GM12873 (cell line): ENCODE measurements at regions not wholly inside any gene's neighbourhood (a gene's known extent, or its start where the extent isn't known, plus 50 kb on each side); places are given as distances from the start of the nearest gene placed in this dataset.

Experiments
- TF ChIP-seq, protein P1 (sequence below): IDR thresholded peaks from 2 replicates; pipeline ENCODE4 v1.5.1; 2012; ENCODE audit warnings: low read depth, mild to moderate bottlenecking, moderate library complexity, low read length, control low read depth; ENCODE audit not compliant: insufficient read depth; ENCODE audit errors: missing control alignments

DNA sequence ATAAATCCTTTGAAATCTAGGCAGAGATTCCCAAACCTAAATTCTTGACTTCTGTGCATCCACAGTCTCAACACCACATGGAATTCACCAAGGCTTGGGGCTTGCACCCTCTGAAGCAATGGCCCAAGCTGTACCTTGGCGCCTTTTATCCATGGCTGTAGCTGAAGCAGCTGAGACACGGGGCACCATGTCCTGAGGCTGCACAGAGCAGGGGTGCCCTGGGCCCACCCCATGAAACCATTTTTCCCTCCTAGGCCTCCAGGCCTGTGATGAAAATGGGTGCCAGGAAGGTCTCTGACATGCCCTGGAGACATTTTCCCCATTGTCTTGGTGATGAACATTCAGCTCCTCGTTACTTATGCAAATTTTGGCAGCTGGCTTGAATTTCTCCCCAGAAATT is 158.6 kb upstream of the NUDT12 start:
- TF ChIP-seq, protein P1, sequence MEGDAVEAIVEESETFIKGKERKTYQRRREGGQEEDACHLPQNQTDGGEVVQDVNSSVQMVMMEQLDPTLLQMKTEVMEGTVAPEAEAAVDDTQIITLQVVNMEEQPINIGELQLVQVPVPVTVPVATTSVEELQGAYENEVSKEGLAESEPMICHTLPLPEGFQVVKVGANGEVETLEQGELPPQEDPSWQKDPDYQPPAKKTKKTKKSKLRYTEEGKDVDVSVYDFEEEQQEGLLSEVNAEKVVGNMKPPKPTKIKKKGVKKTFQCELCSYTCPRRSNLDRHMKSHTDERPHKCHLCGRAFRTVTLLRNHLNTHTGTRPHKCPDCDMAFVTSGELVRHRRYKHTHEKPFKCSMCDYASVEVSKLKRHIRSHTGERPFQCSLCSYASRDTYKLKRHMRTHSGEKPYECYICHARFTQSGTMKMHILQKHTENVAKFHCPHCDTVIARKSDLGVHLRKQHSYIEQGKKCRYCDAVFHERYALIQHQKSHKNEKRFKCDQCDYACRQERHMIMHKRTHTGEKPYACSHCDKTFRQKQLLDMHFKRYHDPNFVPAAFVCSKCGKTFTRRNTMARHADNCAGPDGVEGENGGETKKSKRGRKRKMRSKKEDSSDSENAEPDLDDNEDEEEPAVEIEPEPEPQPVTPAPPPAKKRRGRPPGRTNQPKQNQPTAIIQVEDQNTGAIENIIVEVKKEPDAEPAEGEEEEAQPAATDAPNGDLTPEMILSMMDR = no peak

DNA sequence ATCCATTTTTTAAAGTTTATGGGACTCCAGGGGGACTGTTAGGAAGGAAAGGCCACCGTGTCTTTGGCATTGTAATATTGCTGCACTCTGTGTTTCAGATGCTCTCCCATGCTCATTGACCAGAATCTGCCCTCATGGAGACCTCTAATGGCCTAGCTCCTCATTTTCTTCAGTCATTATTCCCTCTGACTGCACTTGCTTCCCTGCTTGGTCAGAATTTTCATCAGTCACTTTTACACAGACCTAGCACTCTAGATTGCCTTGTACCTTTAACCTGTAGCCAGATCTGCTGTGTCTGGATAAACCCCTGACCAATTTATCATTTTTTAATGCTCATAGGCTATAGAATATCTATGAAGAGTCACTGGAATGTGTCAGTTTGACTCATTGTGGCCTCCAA is 155.5 kb upstream of the NUDT12 start:
- TF ChIP-seq, protein P1 = no peak

DNA sequence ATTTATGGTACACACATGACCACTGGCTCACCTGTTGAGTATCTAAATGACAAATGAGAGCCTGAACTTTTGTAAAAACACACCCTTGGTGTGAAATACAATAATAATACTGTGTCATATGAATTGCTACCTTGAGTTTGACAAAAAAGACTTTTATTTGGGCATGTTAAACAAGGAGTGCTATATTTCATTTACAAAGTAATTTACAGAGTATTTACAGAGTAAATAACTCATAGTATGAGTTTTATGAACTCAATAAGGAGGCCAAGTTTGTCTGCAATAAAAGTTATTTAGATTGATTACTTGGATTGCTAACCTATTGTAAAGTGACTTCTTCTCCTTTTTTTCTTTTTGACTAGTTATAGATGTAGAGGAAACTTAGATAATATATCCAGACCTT is 146.0 kb upstream of the NUDT12 start:
- TF ChIP-seq, protein P1 = no peak

DNA sequence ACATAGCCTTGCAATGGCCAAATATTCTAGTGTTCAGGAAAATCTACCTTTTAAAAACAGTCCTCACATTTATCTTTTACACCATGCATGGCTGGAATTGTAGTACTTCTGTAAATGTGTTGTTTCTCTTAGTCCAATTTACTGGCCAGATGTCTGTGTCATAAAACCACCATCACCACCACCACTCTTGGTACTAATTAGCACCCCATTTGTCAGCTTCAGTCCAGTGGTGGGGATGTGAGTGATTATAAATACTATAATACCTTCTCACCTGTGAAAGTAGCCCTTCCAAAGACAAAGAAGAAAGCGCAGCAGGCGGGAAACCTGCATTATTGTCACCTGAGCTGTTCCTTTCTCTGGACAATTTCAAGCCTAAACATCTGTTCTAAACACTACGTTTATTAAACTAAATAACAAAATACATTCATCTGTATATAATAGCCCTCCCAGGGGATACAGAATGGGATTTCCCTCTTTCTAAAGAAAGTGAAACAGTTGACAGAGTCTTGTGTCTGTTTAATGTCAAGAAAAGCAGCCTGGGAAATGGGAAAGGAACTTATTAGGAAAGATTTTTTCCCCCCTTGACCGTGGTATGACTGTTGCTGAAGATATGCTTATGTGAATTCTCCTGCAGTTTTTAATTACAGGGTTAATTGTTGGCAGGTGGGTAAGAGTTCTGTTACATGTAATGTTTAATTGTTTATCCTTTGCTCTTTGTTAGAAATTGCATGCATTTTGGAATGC is 144.5 kb upstream of the NUDT12 start:
- TF ChIP-seq, protein P1 = no peak

DNA sequence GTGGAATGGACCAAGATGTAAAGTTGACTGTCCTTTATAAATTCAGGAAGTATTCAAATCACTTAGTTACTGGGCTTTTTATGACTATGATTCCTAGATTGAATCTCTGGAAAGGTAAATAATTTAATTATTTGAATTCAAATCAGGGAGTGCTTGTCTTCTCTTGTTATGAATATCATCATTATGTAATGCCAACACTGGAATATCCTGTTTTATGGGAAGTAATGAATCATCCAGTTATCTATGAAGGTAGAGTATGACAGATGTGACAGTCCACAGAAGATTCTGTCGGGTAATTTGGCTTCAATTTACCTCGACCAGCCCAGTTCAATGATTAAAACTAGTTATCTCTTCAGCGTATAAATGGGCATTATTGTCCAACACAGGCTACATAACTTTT is 141.0 kb upstream of the NUDT12 start:
- TF ChIP-seq, protein P1 = no peak

DNA sequence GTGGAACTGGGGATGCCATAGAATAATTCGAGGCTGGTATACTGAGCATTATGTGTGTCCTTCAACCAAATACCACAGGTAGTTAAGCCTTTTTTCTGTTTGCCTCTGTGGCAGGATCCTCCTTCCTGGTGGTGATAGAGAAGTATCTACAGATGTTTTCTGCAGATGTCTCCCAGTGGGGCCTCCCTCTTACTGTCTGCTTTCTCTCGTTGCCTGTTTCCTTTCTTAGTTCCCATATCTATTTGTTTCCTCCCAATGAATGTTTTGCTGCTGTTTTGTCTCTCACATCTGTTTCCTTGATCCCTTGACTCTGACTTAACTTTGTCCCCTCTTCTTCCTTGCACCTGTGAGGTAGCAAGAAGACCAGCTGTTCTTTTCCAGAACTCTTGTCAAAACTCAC is 130.9 kb upstream of the NUDT12 start:
- TF ChIP-seq, protein P1 = no peak

DNA sequence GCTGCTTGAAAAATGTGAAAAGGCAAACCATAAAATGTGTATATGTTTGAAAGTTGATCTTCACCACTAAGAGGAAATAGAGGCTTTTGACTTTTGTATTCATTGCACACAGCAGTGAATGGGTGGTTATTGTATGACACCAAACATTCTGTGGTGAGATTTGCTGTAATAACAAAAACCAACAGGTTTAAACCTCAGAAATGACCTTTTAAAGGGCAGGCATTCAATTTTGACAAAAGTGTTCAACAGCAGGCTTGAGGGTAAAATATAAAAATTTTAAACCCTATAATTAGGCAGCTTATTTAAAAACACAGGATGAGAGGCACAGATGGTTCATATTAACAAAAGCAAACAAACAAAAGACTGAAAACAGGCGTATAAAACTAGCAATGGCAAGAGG is 128.1 kb upstream of the NUDT12 start:
- TF ChIP-seq, protein P1 = no peak

DNA sequence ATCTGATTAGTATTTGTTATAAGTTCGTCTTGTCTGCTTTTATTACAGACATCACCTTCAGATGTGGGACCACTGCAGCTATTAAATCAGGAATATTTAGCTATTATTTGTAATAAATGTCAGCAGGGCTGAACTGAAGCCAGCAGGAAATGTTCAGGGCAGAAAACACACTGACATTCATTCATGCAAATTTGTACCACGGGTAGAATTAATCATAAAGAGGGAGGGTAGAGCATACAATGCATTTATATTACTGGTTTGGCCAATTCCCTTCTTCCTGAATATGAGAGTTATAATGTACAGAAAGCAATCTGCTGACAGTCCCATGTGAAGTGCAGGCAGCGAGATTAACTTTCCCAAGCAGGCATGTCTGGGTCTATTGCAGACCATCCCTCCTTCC is 117.3 kb upstream of the NUDT12 start:
- TF ChIP-seq, protein P1 = no peak
